ENCODE measurements at regions not wholly inside any gene's neighbourhood (a gene's known extent, or its start where the extent isn't known, plus 50 kb on each side); places are given as distances from the start of the nearest gene placed in this dataset.
"Not testable (repeated sequence)": the region's sequence is repeated elsewhere in the genome, so short reads cannot be mapped to it uniquely, and the experiment has no call there.

- no peak for DNase-seq (ENCODE audit: low spot score)
These were observed 421.2 kb upstream of the TENM3 start for GRCh38 chr4:181822005-181822375.

- DNase-seq (ENCODE audit: low spot score): no peak
These were observed 420.0 kb upstream of the TENM3 start for GRCh38 chr4:181823183-181823582.

GRCh38 chr4:181823645-181824044 lies 419.6 kb upstream of the TENM3 start:
- DNase-seq (ENCODE audit: low spot score): no peak

- no peak for DNase-seq (ENCODE audit: low spot score)
These were observed 417.6 kb upstream of the TENM3 start for GRCh38 chr4:181825564-181825963.

- no peak for DNase-seq (ENCODE audit: low spot score)
These were observed 416.0 kb upstream of the TENM3 start for GRCh38 chr4:181827246-181827645.

- no peak for DNase-seq (ENCODE audit: low spot score)
These were observed 412.7 kb upstream of the TENM3 start for GRCh38 chr4:181830404-181831035.

GRCh38 chr4:181834071-181834470 lies 409.1 kb upstream of the TENM3 start:
- no peak for DNase-seq (ENCODE audit: low spot score)

- no peak for DNase-seq (ENCODE audit: low spot score)
These were observed 407.9 kb upstream of the TENM3 start for GRCh38 chr4:181835348-181835747.

GRCh38 chr4:181838253-181838652 lies 404.9 kb upstream of the TENM3 start:
- no peak for DNase-seq (ENCODE audit: low spot score)

GRCh38 chr4:181843797-181844196 lies 399.4 kb upstream of the TENM3 start:
- not testable (repeated sequence) for DNase-seq (ENCODE audit: low spot score)

GRCh38 chr4:181845617-181846016 lies 397.6 kb upstream of the TENM3 start:
- no peak for DNase-seq (ENCODE audit: low spot score)

GRCh38 chr4:181846934-181847333 lies 396.3 kb upstream of the TENM3 start:
- no peak for DNase-seq (ENCODE audit: low spot score)

- DNase-seq (ENCODE audit: low spot score): no peak
These were observed 394.8 kb upstream of the TENM3 start for GRCh38 chr4:181848357-181848756.

GRCh38 chr4:181849472-181849871 lies 393.7 kb upstream of the TENM3 start:
- DNase-seq (ENCODE audit: low spot score): no peak

GRCh38 chr4:181853881-181854511 lies 389.2 kb upstream of the TENM3 start:
- no peak for DNase-seq (ENCODE audit: low spot score)

GRCh38 chr4:181855307-181855706 lies 387.9 kb upstream of the TENM3 start:
- no peak for DNase-seq (ENCODE audit: low spot score)

- not testable (repeated sequence) for DNase-seq (ENCODE audit: low spot score)
These were observed 385.7 kb upstream of the TENM3 start for GRCh38 chr4:181857471-181857870.

GRCh38 chr4:181858741-181859140 lies 384.5 kb upstream of the TENM3 start:
- no peak for DNase-seq (ENCODE audit: low spot score)

GRCh38 chr4:181859439-181859838 lies 383.8 kb upstream of the TENM3 start:
- DNase-seq (ENCODE audit: low spot score): no peak

GRCh38 chr4:181860157-181860556 lies 383.0 kb upstream of the TENM3 start:
- DNase-seq (ENCODE audit: low spot score): no peak

GRCh38 chr4:181860668-181861067 lies 382.5 kb upstream of the TENM3 start:
- DNase-seq (ENCODE audit: low spot score): no peak

- no peak for DNase-seq (ENCODE audit: low spot score)
These were observed 379.3 kb upstream of the TENM3 start for GRCh38 chr4:181863856-181864255.

GRCh38 chr4:181870326-181870725 lies 372.9 kb upstream of the TENM3 start:
- no peak for DNase-seq (ENCODE audit: low spot score)

- no peak for DNase-seq (ENCODE audit: low spot score)
These were observed 368.6 kb upstream of the TENM3 start for GRCh38 chr4:181874602-181875001.

All from kidney capillary endothelial cell (primary cell).